GM23338 (cell line): ENCODE measurements at regions not wholly inside any gene's neighbourhood (a gene's known extent, or its start where the extent isn't known, plus 50 kb on each side); places are given as distances from the start of the nearest gene placed in this dataset.

Experiments used
- ATAC-seq: fragments of 200-7000 bp; cut with Tn5 transposase; 3 replicates; pipeline ENCODE4 v1.9.1; 2020
- DNase-seq: peaks from one replicate; pipeline ENCODE4 v3.0.0-alpha.2; 2015; ENCODE audit warnings: low spot score
- H2AFZ ChIP-seq: fragments of 200-600 bp; sonication (generic); 2 replicates; pipeline ENCODE4 v1.8.0; 2016; ENCODE audit warnings: antibody characterized with exemption, mild to moderate bottlenecking, moderate library complexity
- H3F3A ChIP-seq: fragments of 200-600 bp; sonication (generic); replicated peaks from 2 replicates; pipeline ENCODE4 v1.8.0; 2017; ENCODE audit warnings: antibody characterized with exemption, mixed run types, low read depth
- H3K27ac ChIP-seq: fragments of 200-600 bp; sonication (generic); 2 replicates; pipeline ENCODE4 v1.6.1; 2016; ENCODE audit warnings: low read depth
- H3K27me3 ChIP-seq: fragments of 200-600 bp; sonication (generic); 2 replicates; pipeline ENCODE4 v1.8.0; 2016; ENCODE audit warnings: mild to moderate bottlenecking, mixed run types, moderate library complexity; ENCODE audit not compliant: insufficient read depth
- H3K36me3 ChIP-seq: fragments of 200-600 bp; sonication (generic); 2 replicates; pipeline ENCODE4 v1.8.0; 2016; ENCODE audit warnings: mild to moderate bottlenecking; ENCODE audit not compliant: insufficient read depth
- H3K4me1 ChIP-seq: fragments of 200-600 bp; sonication (generic); 2 replicates; pipeline ENCODE4 v1.8.0; 2016; ENCODE audit warnings: mild to moderate bottlenecking, moderate library complexity; ENCODE audit not compliant: insufficient read depth
- H3K4me2 ChIP-seq: fragments of 200-600 bp; sonication (generic); 2 replicates; pipeline ENCODE4 v1.7.1; 2017; ENCODE audit warnings: mixed run types
- H3K4me3 ChIP-seq: fragments of 200-600 bp; sonication (generic); 2 replicates; pipeline ENCODE4 v1.6.1; 2016; ENCODE audit warnings: mixed run types
- H3K79me2 ChIP-seq: fragments of 200-600 bp; sonication (generic); replicated peaks from 2 replicates; pipeline ENCODE4 v1.8.0; 2017; ENCODE audit warnings: mild to moderate bottlenecking; ENCODE audit not compliant: insufficient read depth
- H3K9me2 ChIP-seq: fragments of 200-600 bp; sonication (generic); 2 replicates; pipeline ENCODE4 v1.8.0; 2017; ENCODE audit not compliant: insufficient read depth
- H4K20me1 ChIP-seq: fragments of 200-600 bp; sonication (generic); replicated peaks from 2 replicates; pipeline ENCODE4 v1.8.0; 2017; ENCODE audit warnings: mild to moderate bottlenecking; ENCODE audit not compliant: insufficient read depth
- H3K27ac Mint-ChIP-seq: 2 replicates; pipeline ENCODE4 v1.8.0; 2020; ENCODE audit warnings: inconsistent platforms, mild to moderate bottlenecking, moderate library complexity, mixed read lengths
- H3K27me3 Mint-ChIP-seq: 3 replicates; pipeline ENCODE4 v1.8.0; 2022; ENCODE audit warnings: low read depth, mild to moderate bottlenecking, moderate library complexity, mixed read lengths, inconsistent platforms; ENCODE audit not compliant: insufficient read depth, poor library complexity
- H3K36me3 Mint-ChIP-seq: 3 replicates; pipeline ENCODE4 v1.8.0; 2021; ENCODE audit warnings: low read depth, mild to moderate bottlenecking, inconsistent platforms, moderate library complexity, mixed read lengths
- H3K4me1 Mint-ChIP-seq: 3 replicates; pipeline ENCODE4 v1.8.0; 2020; ENCODE audit warnings: mild to moderate bottlenecking, inconsistent platforms, mixed read lengths
- H3K4me3 Mint-ChIP-seq: 3 replicates; pipeline ENCODE4 v1.8.0; 2021; ENCODE audit warnings: moderate library complexity, mild to moderate bottlenecking, inconsistent platforms, mixed read lengths
- H3K9me3 Mint-ChIP-seq: 3 replicates; pipeline ENCODE4 v1.8.0; 2020; ENCODE audit warnings: moderate library complexity, mild to moderate bottlenecking, inconsistent platforms, mixed read lengths
- EZH2 ChIP-seq: fragments of 200-600 bp; sonication (generic); IDR thresholded peaks from one replicate; pipeline ENCODE4 v1.8.0; 2017; ENCODE audit warnings: antibody characterized with exemption, mild to moderate bottlenecking, low read depth; ENCODE audit not compliant: unreplicated experiment
- JUNB ChIP-seq: IDR thresholded peaks from one replicate; pipeline ENCODE4 v1.6.1; 2016; ENCODE audit warnings: antibody characterized with exemption; ENCODE audit not compliant: unreplicated experiment
- POLR2AphosphoS5 ChIP-seq: IDR thresholded peaks from 2 replicates; pipeline ENCODE4 v1.6.1; 2016; ENCODE audit warnings: antibody characterized with exemption, low read depth
- STAT1 ChIP-seq: IDR thresholded peaks from one replicate; pipeline ENCODE4 v1.6.1; 2016; ENCODE audit warnings: antibody characterized with exemption; ENCODE audit not compliant: unreplicated experiment
- ZNF331 ChIP-seq: fragments of 250-450 bp; sonication (Bioruptor Pico); IDR thresholded peaks from 2 replicates; pipeline ENCODE4 v1.5.0; 2020; ENCODE audit warnings: low read depth, mild to moderate bottlenecking, moderate library complexity
- TF ChIP-seq, protein P1 (sequence below): IDR thresholded peaks from one replicate; pipeline ENCODE4 v1.6.1; 2018; ENCODE audit warnings: antibody characterized with exemption; ENCODE audit not compliant: unreplicated experiment
- TF ChIP-seq, protein P2 (sequence below): fragments of 250-450 bp; sonication (Bioruptor Pico); IDR thresholded peaks from 2 replicates; pipeline ENCODE4 v1.5.0; 2020; ENCODE audit warnings: mild to moderate bottlenecking, moderate library complexity
- TF ChIP-seq, protein P3 (sequence below), 2 experiments: fragments of 200-600 bp in 1 of 2; sonication (generic) in 1 of 2; conservative IDR thresholded peaks; 2 replicates each; pipeline versions ENCODE4 v1.5.1 to v1.6.1; 2016 to 2017; ENCODE audit warnings: antibody characterized with exemption in 2 of 2, low read depth in 2 of 2, mild to moderate bottlenecking in 2 of 2, moderate library complexity in 1 of 2

DNA sequence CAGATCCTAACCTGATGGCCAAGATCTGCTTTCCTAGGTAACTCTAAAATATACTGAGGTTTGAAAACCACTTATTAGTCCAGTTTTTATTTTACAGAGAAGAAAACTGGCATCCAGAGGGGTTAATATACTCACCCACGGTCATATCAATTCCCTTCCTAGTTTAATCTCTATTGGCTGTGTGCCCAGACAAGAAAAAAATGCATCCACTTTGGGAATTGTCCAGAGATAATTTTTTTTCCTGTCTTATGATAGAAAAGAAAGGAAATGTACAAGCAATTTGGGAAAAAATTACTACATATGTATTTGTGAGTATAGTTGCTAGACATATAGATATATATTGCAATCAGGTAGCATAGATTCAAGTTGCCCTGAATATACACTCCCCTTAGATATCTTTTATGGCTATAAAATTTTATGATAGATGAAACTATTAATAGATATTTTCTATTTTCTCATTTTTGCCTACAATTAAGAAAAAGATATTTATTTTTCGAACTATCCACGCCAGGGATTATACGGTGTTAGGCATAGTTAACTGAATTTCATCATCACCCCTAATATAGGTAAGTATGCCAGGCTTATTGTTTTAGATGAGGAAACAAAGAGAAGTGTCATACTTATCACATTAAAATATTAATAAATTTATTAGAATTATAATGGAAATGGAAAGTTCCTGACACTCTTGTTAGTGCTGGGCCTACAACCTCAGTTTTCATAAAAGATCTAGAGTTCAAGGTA is 100.5 kb upstream of the SLC38A2 start (continued):
- TF ChIP-seq EZH2 (no peak), JUNB (no peak)
- TF ChIP-seq, protein P1, sequence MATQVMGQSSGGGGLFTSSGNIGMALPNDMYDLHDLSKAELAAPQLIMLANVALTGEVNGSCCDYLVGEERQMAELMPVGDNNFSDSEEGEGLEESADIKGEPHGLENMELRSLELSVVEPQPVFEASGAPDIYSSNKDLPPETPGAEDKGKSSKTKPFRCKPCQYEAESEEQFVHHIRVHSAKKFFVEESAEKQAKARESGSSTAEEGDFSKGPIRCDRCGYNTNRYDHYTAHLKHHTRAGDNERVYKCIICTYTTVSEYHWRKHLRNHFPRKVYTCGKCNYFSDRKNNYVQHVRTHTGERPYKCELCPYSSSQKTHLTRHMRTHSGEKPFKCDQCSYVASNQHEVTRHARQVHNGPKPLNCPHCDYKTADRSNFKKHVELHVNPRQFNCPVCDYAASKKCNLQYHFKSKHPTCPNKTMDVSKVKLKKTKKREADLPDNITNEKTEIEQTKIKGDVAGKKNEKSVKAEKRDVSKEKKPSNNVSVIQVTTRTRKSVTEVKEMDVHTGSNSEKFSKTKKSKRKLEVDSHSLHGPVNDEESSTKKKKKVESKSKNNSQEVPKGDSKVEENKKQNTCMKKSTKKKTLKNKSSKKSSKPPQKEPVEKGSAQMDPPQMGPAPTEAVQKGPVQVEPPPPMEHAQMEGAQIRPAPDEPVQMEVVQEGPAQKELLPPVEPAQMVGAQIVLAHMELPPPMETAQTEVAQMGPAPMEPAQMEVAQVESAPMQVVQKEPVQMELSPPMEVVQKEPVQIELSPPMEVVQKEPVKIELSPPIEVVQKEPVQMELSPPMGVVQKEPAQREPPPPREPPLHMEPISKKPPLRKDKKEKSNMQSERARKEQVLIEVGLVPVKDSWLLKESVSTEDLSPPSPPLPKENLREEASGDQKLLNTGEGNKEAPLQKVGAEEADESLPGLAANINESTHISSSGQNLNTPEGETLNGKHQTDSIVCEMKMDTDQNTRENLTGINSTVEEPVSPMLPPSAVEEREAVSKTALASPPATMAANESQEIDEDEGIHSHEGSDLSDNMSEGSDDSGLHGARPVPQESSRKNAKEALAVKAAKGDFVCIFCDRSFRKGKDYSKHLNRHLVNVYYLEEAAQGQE = no peak

DNA sequence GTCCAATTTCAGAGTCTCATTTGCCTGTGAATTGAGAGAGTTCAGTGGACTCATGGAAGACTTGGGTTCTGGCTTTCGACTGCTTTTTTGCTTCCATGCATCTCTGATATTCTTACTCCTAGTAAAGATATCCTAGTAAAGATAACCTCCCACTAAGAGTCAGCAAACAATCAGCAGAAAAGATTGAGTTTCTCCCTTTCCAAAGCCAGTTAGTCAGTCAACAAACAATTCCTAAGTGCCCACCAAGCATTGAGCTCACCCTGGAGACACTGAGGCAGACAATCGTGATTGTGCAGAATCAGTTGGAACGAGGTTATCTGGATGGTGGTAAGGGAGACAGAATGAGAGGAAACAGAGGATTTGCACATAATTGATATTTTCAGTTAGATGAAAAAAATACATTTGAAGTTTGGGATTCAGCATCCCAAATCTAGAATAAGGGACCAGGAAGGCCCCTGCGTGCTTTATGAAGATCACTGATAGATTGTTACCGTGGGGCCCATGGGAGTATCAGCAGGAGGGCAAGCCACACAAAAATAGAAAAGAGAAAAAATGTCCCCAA is 99.7 kb upstream of the SLC38A2 start:
- no peak overlapping the region for H3K27ac ChIP-seq
- TF ChIP-seq EZH2 (no peak), POLR2AphosphoS5 (no peak), ZNF331 (CRISPR knock-in tag) (no peak), STAT1 (no peak)
- TF ChIP-seq, protein P2, sequence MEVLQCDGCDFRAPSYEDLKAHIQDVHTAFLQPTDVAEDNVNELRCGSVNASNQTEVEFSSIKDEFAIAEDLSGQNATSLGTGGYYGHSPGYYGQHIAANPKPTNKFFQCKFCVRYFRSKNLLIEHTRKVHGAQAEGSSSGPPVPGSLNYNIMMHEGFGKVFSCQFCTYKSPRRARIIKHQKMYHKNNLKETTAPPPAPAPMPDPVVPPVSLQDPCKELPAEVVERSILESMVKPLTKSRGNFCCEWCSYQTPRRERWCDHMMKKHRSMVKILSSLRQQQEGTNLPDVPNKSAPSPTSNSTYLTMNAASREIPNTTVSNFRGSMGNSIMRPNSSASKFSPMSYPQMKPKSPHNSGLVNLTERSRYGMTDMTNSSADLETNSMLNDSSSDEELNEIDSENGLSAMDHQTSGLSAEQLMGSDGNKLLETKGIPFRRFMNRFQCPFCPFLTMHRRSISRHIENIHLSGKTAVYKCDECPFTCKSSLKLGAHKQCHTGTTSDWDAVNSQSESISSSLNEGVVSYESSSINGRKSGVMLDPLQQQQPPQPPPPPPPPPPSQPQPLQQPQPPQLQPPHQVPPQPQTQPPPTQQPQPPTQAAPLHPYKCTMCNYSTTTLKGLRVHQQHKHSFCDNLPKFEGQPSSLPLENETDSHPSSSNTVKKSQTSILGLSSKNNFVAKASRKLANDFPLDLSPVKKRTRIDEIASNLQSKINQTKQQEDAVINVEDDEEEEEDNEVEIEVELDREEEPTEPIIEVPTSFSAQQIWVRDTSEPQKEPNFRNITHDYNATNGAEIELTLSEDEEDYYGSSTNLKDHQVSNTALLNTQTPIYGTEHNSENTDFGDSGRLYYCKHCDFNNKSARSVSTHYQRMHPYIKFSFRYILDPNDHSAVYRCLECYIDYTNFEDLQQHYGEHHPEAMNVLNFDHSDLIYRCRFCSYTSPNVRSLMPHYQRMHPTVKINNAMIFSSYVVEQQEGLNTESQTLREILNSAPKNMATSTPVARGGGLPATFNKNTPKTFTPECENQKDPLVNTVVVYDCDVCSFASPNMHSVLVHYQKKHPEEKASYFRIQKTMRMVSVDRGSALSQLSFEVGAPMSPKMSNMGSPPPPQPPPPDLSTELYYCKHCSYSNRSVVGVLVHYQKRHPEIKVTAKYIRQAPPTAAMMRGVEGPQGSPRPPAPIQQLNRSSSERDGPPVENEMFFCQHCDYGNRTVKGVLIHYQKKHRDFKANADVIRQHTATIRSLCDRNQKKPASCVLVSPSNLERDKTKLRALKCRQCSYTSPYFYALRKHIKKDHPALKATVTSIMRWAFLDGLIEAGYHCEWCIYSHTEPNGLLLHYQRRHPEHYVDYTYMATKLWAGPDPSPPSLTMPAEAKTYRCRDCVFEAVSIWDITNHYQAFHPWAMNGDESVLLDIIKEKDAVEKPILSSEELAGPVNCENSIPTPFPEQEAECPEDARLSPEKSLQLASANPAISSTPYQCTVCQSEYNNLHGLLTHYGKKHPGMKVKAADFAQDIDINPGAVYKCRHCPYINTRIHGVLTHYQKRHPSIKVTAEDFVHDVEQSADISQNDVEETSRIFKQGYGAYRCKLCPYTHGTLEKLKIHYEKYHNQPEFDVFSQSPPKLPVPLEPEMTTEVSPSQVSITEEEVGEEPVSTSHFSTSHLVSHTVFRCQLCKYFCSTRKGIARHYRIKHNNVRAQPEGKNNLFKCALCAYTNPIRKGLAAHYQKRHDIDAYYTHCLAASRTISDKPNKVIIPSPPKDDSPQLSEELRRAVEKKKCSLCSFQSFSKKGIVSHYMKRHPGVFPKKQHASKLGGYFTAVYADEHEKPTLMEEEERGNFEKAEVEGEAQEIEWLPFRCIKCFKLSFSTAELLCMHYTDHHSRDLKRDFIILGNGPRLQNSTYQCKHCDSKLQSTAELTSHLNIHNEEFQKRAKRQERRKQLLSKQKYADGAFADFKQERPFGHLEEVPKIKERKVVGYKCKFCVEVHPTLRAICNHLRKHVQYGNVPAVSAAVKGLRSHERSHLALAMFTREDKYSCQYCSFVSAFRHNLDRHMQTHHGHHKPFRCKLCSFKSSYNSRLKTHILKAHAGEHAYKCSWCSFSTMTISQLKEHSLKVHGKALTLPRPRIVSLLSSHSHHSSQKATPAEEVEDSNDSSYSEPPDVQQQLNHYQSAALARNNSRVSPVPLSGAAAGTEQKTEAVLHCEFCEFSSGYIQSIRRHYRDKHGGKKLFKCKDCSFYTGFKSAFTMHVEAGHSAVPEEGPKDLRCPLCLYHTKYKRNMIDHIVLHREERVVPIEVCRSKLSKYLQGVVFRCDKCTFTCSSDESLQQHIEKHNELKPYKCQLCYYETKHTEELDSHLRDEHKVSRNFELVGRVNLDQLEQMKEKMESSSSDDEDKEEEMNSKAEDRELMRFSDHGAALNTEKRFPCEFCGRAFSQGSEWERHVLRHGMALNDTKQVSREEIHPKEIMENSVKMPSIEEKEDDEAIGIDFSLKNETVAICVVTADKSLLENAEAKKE (CRISPR knock-in tag) = no peak
- TF ChIP-seq, protein P3, sequence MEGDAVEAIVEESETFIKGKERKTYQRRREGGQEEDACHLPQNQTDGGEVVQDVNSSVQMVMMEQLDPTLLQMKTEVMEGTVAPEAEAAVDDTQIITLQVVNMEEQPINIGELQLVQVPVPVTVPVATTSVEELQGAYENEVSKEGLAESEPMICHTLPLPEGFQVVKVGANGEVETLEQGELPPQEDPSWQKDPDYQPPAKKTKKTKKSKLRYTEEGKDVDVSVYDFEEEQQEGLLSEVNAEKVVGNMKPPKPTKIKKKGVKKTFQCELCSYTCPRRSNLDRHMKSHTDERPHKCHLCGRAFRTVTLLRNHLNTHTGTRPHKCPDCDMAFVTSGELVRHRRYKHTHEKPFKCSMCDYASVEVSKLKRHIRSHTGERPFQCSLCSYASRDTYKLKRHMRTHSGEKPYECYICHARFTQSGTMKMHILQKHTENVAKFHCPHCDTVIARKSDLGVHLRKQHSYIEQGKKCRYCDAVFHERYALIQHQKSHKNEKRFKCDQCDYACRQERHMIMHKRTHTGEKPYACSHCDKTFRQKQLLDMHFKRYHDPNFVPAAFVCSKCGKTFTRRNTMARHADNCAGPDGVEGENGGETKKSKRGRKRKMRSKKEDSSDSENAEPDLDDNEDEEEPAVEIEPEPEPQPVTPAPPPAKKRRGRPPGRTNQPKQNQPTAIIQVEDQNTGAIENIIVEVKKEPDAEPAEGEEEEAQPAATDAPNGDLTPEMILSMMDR (conservative IDR thresholded peaks at IDR 0.05; ENCODE audit: low read depth in 2 of 2) = no peak
- TF ChIP-seq, protein P1 = no peak

More for the DNA sequence above, 99.7 kb upstream of the SLC38A2 start:
- no peaks in the 10 kb centered on the region for H3K27me3 Mint-ChIP-seq
- Histone ChIP-seq H3K27me3 (no peaks in the 10 kb centered on the region), H3K79me2 (no peaks in the 10 kb centered on the region), H2AFZ (no peak overlapping the region), H3F3A (no peaks in the 10 kb centered on the region), H3K4me3 (no peak overlapping the region), H3K36me3 (no peaks in the 10 kb centered on the region), H4K20me1 (no peaks in the 10 kb centered on the region), H3K4me1 (peaks cover 13% of the 10 kb centered on the region; the same call in 1 of the 2 replicates), H3K4me2 (no peak overlapping the region), H3K9me2 (no peaks in the 10 kb centered on the region; the same call in 1 of the 2 replicates)
- ATAC-seq (no peak), DNase-seq (no peak)
- H3K27ac Mint-ChIP-seq = no peak overlapping the region
- no peak overlapping the region for H3K4me3 Mint-ChIP-seq
- H3K9me3 Mint-ChIP-seq = no peaks in the 10 kb centered on the region
- H3K4me1 Mint-ChIP-seq = peaks cover 14% of the 10 kb centered on the region
- no peaks in the 10 kb centered on the region; the same call in 2 of the 3 replicates for H3K36me3 Mint-ChIP-seq
